ENCODE measurements at regions not wholly inside any gene's neighbourhood (a gene's known extent, or its start where the extent isn't known, plus 50 kb on each side); places are given as distances from the start of the nearest gene placed in this dataset.

GRCh38 chr5:96074460-96074859 lies 112.8 kb upstream of the ELL2 start:
- no peak overlapping the region for H3K4me3 ChIP-seq (ENCODE audit: low read depth, low read length)
- in situ Hi-C loops (cut with HindIII; ENCODE audit: low sequenced_read_pairs) = no loop called here
- DNase-seq (ENCODE audit: low read depth) = no peak
- TF ChIP-seq CTCF (IDR thresholded peaks at IDR 0.05; ENCODE audit: low read depth, low read length, missing control alignments) = no peak

- no peak for TF ChIP-seq CTCF (IDR thresholded peaks at IDR 0.05; ENCODE audit: low read depth, low read length, missing control alignments)
- H3K4me3 ChIP-seq (ENCODE audit: low read depth, low read length) = no peak overlapping the region
- in situ Hi-C loops (cut with HindIII; ENCODE audit: low sequenced_read_pairs) = no loop called here
- no peak for DNase-seq (ENCODE audit: low read depth)
Measured at GRCh38 chr5:96072791-96073165, 111.1 kb upstream of the ELL2 start.

- in situ Hi-C loops (cut with HindIII; ENCODE audit: low sequenced_read_pairs) = no loop called here
- H3K4me3 ChIP-seq (ENCODE audit: low read depth, low read length) = no peak overlapping the region
- TF ChIP-seq CTCF (IDR thresholded peaks at IDR 0.05; ENCODE audit: low read depth, low read length, missing control alignments) = no peak
- DNase-seq (ENCODE audit: low read depth) = no peak
Measured at GRCh38 chr5:96072138-96072790, 110.6 kb upstream of the ELL2 start.

GRCh38 chr5:96070622-96071225 lies 109.1 kb upstream of the ELL2 start:
- DNase-seq (ENCODE audit: low read depth) = no peak
- TF ChIP-seq CTCF (IDR thresholded peaks at IDR 0.05; ENCODE audit: low read depth, low read length, missing control alignments) = no peak
- in situ Hi-C loops (cut with HindIII; ENCODE audit: low sequenced_read_pairs) = no loop called here
- H3K4me3 ChIP-seq (ENCODE audit: low read depth, low read length) = no peak overlapping the region

GRCh38 chr5:96067894-96068614 lies 106.4 kb upstream of the ELL2 start:
- DNase-seq (ENCODE audit: low read depth) = peak; percentile 39
- no peak for TF ChIP-seq CTCF (IDR thresholded peaks at IDR 0.05; ENCODE audit: low read depth, low read length, missing control alignments)
- in situ Hi-C loops (cut with HindIII; ENCODE audit: low sequenced_read_pairs) = no loop called here
- no peak overlapping the region for H3K4me3 ChIP-seq (ENCODE audit: low read depth, low read length)

GRCh38 chr5:96067251-96067650 lies 105.6 kb upstream of the ELL2 start:
- no peak for TF ChIP-seq CTCF (IDR thresholded peaks at IDR 0.05; ENCODE audit: low read depth, low read length, missing control alignments)
- H3K4me3 ChIP-seq (ENCODE audit: low read depth, low read length) = no peak overlapping the region
- in situ Hi-C loops (cut with HindIII; ENCODE audit: low sequenced_read_pairs) = no loop called here
- DNase-seq (ENCODE audit: low read depth) = no peak

All from astrocyte of the cerebellum (primary cell).